SK-N-SH (cell line): ENCODE measurements at regions not wholly inside any gene's neighbourhood (a gene's known extent, or its start where the extent isn't known, plus 50 kb on each side); places are given as distances from the start of the nearest gene placed in this dataset.

Experiments used
- CTCF ChIA-PET: fragments of 300-600, 350-600 bp; formaldehyde crosslinking; extraction: SDS; loops from one replicate; lab custom pipeline; 2021; lab: Yijun Ruan, JAX
- POLR2A ChIA-PET: fragments of 350-600 bp; sonication (Branson Sonifier 250); formaldehyde crosslinking; extraction: SDS; loops from one replicate; lab custom pipeline; 2020; ENCODE audit warnings: antibody characterized with exemption, inconsistent platforms; lab: Yijun Ruan, JAX
- DNase-seq: peaks from one replicate; pipeline ENCODE4 v3.0.0; 2012
- H2AFZ ChIP-seq: fragments of 200-600 bp; sonication (generic); 2 replicates; pipeline ENCODE4 v1.8.1; 2016; ENCODE audit warnings: antibody characterized with exemption, mild to moderate bottlenecking, low read depth
- H3F3A ChIP-seq: fragments of 200-600 bp; sonication (generic); replicated peaks from 2 replicates; pipeline ENCODE3; 2016; ENCODE audit warnings: antibody characterized with exemption, mild to moderate bottlenecking; ENCODE audit not compliant: insufficient read depth
- H3K27ac ChIP-seq, 2 experiments: fragments of 200-500 bp in 1 of 2; fragments of 200-600 bp in 1 of 2; sonication (Bioruptor generic) in 1 of 2; sonication (generic), shearing (Covaris generic) in 1 of 2; 2 replicates each; pipeline versions ENCODE4 v1.5.1 to v1.6.1; 2014 to 2016; ENCODE audit warnings: low read depth in 2 of 2, inconsistent platforms in 1 of 2, low read length in 1 of 2, mild to moderate bottlenecking in 1 of 2, mixed read lengths in 1 of 2
- H3K27me3 ChIP-seq: fragments of 200-600 bp; sonication (generic), shearing (Covaris generic); 2 replicates; pipeline ENCODE4 v1.6.1; 2016; ENCODE audit warnings: mixed run types; ENCODE audit not compliant: insufficient read depth
- H3K36me3 ChIP-seq, 2 experiments: fragments of 200-500 bp in 1 of 2; fragments of 200-600 bp in 1 of 2; sonication (Bioruptor generic) in 1 of 2; sonication (generic) in 1 of 2; replicated peaks in 1 of 2; 2 replicates each; pipeline versions ENCODE3 to v1.5.1; 2014 to 2016; ENCODE audit warnings: low read length in 1 of 2, mild to moderate bottlenecking in 1 of 2; ENCODE audit not compliant: insufficient read depth in 2 of 2, control insufficient read depth in 1 of 2
- H3K4me1 ChIP-seq, 2 experiments: fragments of 200-500 bp in 1 of 2; fragments of 200-600 bp in 1 of 2; sonication (Bioruptor generic) in 1 of 2; sonication (generic), shearing (Covaris generic) in 1 of 2; 2 replicates each; pipeline versions ENCODE4 v1.5.1 to v1.6.1; 2014 to 2016; ENCODE audit warnings: low read depth in 1 of 2, low read length in 1 of 2, mixed run types in 1 of 2; ENCODE audit not compliant: insufficient read depth in 2 of 2, control insufficient read depth in 1 of 2
- H3K4me2 ChIP-seq: fragments of 200-600 bp; sonication (generic), shearing (Covaris generic); 2 replicates; pipeline ENCODE4 v1.6.1; 2017; ENCODE audit warnings: mixed run types
- H3K4me3 ChIP-seq, 2 experiments: fragments of 200-500 bp in 1 of 2; fragments of 200-600 bp in 1 of 2; sonication (Bioruptor generic) in 1 of 2; sonication (generic), shearing (Covaris generic) in 1 of 2; 2 replicates each; pipeline versions ENCODE4 v1.5.1 to v1.8.1; 2014 to 2016; ENCODE audit warnings: low read depth in 2 of 2, inconsistent platforms in 1 of 2, low read length in 1 of 2, mild to moderate bottlenecking in 1 of 2, mixed read lengths in 1 of 2, moderate library complexity in 1 of 2
- H3K79me2 ChIP-seq: fragments of 200-600 bp; sonication (generic); 2 replicates; pipeline ENCODE4 v1.8.1; 2017; ENCODE audit warnings: mild to moderate bottlenecking; ENCODE audit not compliant: insufficient read depth
- H3K9ac ChIP-seq: fragments of 200-600 bp; sonication (generic); 2 replicates; pipeline ENCODE4 v1.6.1; 2017; ENCODE audit warnings: mixed run types
- H3K9me2 ChIP-seq: fragments of 200-600 bp; sonication (generic); 2 replicates; pipeline ENCODE4 v1.6.1; 2017; ENCODE audit warnings: mixed run types
- H3K9me3 ChIP-seq: fragments of 200-600 bp; sonication (generic); 2 replicates; pipeline ENCODE4 v1.6.1; 2017; ENCODE audit warnings: mixed run types, mild to moderate bottlenecking, moderate library complexity
- H4K20me1 ChIP-seq: fragments of 200-600 bp; sonication (generic); 2 replicates; pipeline ENCODE4 v1.6.1; 2017; ENCODE audit warnings: mild to moderate bottlenecking, mixed run types; ENCODE audit not compliant: insufficient read depth
- CHD2 ChIP-seq: fragments of 150-350 bp; IDR thresholded peaks from 2 replicates; pipeline ENCODE4 v1.6.1; 2018; ENCODE audit warnings: low read length; ENCODE audit not compliant: partially characterized antibody
- CTCF ChIP-seq: fragments of 200-600 bp; sonication (generic); IDR thresholded peaks from 2 replicates; pipeline ENCODE4 v1.6.1; 2017; ENCODE audit warnings: antibody characterized with exemption, mild to moderate bottlenecking, moderate library complexity
- EP300 ChIP-seq, 2 experiments: IDR thresholded peaks; 2 replicates each; pipeline versions ENCODE4 v1.4.0 to v1.6.1; 2012; ENCODE audit warnings: borderline replicate concordance in 1 of 2, low read depth in 1 of 2, low read length in 1 of 2
- GATA2 ChIP-seq: sonication (generic); formaldehyde crosslinking; IDR thresholded peaks from 2 replicates; pipeline ENCODE4 v1.5.0; 2020; ENCODE audit warnings: mild to moderate bottlenecking, missing genetic modification reagents
- MEF2A ChIP-seq: IDR thresholded peaks from 2 replicates; pipeline ENCODE4 v1.4.0; 2012; ENCODE audit warnings: low read depth, borderline replicate concordance
- NFIC ChIP-seq: IDR thresholded peaks from 2 replicates; pipeline ENCODE4 v1.4.0; 2012; ENCODE audit warnings: borderline replicate concordance
- RAD21 ChIP-seq: IDR thresholded peaks from 2 replicates; pipeline ENCODE4 v1.6.1; 2012; ENCODE audit warnings: mild to moderate bottlenecking, low read length
- TCF12 ChIP-seq: IDR thresholded peaks from 2 replicates; pipeline ENCODE4 v1.4.0; 2012
- USF2 ChIP-seq: fragments of 150-350 bp; IDR thresholded peaks from 2 replicates; pipeline ENCODE4 v1.6.1; 2017; ENCODE audit warnings: antibody characterized with exemption, low read length, low read depth, borderline replicate concordance
- ZBTB33 ChIP-seq: IDR thresholded peaks from 2 replicates; pipeline ENCODE4 v1.4.0; 2012; ENCODE audit warnings: low read depth, borderline replicate concordance
- WGBS: methylation state at CpG from one replicate; pipeline ENCODE4 v1.1.6; 2017; ENCODE audit warnings: low lambda C conversion rate; 5-methylcytosine and 5-hydroxymethylcytosine counted together
- small RNA-seq, 7 experiments: library from RNA; depleted of rRNA; stranded (forward); fragments of <200 nt; gene quantifications; one replicate each; pipeline ENCODE3, GENCODE V24; 2012

GRCh38 chr16:35931722-35932121, 2472.3 kb downstream of the TP53TG3F start:
- H3K36me3 ChIP-seq, result no peaks in the 10 kb centered on the region
- no peaks in the 10 kb centered on the region for H3K9me2 ChIP-seq
- no peaks in the 10 kb centered on the region for H3K4me1 ChIP-seq
- no peak overlapping the region for H2AFZ ChIP-seq
- no peak for TF ChIP-seq CHD2
- no peak for TF ChIP-seq TCF12
- no peak for TF ChIP-seq RAD21
- no peak for TF ChIP-seq GATA2 (CRISPR knock-in tag)
- TF ChIP-seq CTCF, result no peak
- no peak for TF ChIP-seq USF2
- TF ChIP-seq MEF2A, result no peak
- TF ChIP-seq ZBTB33, result no peak
- TF ChIP-seq NFIC, result no peak
- TF ChIP-seq EP300 (IDR thresholded peaks at IDR 0.05; ENCODE audit: borderline replicate concordance in 1 of 2, low read depth in 1 of 2, low read length in 1 of 2), result no peak
- no peak for DNase-seq
- H3K9ac ChIP-seq, result no peak overlapping the region
- no peaks in the 10 kb centered on the region for H3K27me3 ChIP-seq
- H3K4me3 ChIP-seq, result no peak overlapping the region
- CTCF ChIA-PET, result no interaction called here
- H4K20me1 ChIP-seq, result no peaks in the 10 kb centered on the region
- WGBS, result 30% methylated on average over 3 of the region's 3 CpGs
- no peak overlapping the region for H3K27ac ChIP-seq
- POLR2A ChIA-PET, result no interaction called here
- H3K79me2 ChIP-seq, result no peaks in the 10 kb centered on the region
- no peaks in the 10 kb centered on the region for H3F3A ChIP-seq
- H3K4me2 ChIP-seq, result no peak overlapping the region
- peaks cover 3% of the 10 kb centered on the region; the same call in 1 of the 2 replicates for H3K9me3 ChIP-seq

Small RNA genes lying in the stretch of these regions (small RNA-seq; reads per million reads assigned to genes)
- gene AC106785.1 (0 reads per million in 7 experiments), gene RNA5SP406 (0 reads per million in 7 experiments), gene RNA5SP407 (0 reads per million in 7 experiments), gene RNA5SP408 (0 reads per million in 7 experiments), gene RNA5SP409 (0 reads per million in 7 experiments), gene RNA5SP410 (0 reads per million in 7 experiments), gene RNA5SP411 (0 reads per million in 7 experiments), gene RNA5SP412 (0 to 0.52 (median 0) reads per million in 7 experiments), gene RNA5SP413 (0 to 0.13 (median 0) reads per million in 7 experiments), gene RNA5SP414 (0 reads per million in 7 experiments), gene RNA5SP415 (0 reads per million in 7 experiments), gene RNA5SP416 (0 reads per million in 7 experiments), gene RNA5SP417 (0 reads per million in 7 experiments), gene RNA5SP418 (0 reads per million in 7 experiments), gene RNA5SP419 (0 reads per million in 7 experiments), gene RNA5SP420 (0 reads per million in 7 experiments), gene RNA5SP421 (0 reads per million in 7 experiments), gene RNA5SP422 (0 reads per million in 7 experiments), gene RNA5SP423 (0 reads per million in 7 experiments)
